Activated CD4-positive, alpha-beta T cell treated with anti-CD3 and anti-CD28 coated beads, Interleukin-2, amount 50 U/mL, for 4 hours (primary cell): ENCODE measurements at regions not wholly inside any gene's neighbourhood (a gene's known extent, or its start where the extent isn't known, plus 50 kb on each side); places are given as distances from the start of the nearest gene placed in this dataset.

Experiments used
- DNase-seq, 2 experiments: peaks; one replicate each; pipeline ENCODE4 v3.0.0-alpha.2; 2020

- DNase-seq = no peak
These were observed 326.1 kb downstream of the PRL start for GRCh38 chr6:21970569-21971300.

DNA sequence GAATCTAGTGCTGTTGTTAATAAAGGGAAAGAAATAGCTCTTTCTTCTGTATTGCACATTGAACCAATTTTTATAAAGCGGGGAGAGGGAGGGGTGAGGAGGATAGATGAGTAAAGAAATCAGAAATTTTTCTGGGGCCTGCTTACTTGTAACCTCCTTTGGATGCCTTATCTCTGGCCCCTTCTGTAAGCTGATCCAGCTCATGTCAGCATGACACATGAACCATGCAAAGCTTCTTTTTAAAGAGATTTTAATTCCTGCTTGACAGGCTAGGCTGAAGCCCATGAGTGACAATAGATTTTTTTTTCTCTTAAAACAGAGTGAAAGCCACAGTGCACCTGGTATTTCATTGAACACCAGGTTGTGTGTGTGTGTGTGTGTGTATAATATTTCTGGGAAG lies 325.3 kb downstream of the PRL start:
- DNase-seq = no peak

- DNase-seq = no peak
These were observed 324.3 kb downstream of the PRL start for GRCh38 chr6:21972516-21972915.

DNA sequence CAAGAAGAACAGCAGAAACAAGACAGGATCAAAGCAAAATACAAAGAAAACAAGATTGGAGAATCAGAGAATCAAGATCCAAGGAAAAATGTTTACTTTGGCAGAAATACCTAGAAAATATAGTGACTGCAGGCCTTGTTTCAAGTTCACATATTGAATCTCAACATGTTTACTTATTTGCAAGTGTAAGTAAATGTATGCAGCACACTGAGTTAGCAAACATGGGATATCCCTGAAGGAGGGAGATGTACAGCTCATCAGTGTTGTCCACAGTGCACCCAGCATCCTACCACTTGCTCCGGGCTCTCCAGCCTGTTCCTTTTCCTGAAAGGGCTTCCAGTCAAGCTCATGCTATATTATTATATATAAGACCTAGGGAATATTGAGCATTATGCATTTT lies 319.5 kb downstream of the PRL start:
- DNase-seq = no peak

DNA sequence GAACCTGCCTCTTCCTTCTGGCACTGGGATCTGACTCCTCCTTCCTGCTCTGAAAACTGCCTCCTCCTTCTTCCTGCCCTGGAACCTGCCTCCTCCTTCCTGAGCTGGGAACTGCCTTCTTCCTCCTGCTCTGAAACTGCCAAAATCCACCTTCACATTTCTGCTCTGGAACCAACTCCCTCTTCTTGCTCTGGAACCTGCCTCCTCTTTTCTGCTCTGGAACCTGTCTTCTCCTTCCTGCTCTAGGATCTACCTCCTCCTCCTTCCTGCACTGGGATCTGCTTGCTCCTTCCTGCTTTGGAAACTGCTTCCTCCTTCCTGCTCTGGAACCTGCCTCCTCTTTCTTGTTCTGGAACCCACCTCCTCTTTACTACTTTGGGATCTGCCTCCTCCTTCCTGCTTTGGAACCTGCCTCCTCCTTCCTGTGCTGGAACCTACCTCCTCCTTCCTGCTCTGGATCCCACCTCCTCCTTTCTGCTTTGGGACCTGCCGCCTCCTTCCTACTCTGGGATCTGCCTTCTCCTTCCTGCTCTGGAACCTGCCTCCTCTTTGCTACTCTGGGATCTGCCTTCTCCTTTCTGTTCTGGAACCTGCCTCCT lies 315.5 kb downstream of the PRL start:
- no peak for DNase-seq

- no peak for DNase-seq
These were observed 312.7 kb downstream of the PRL start for GRCh38 chr6:21984135-21984534.

GRCh38 chr6:21984561-21984960 lies 312.3 kb downstream of the PRL start:
- no peak for DNase-seq

GRCh38 chr6:21985904-21986303 lies 310.9 kb downstream of the PRL start:
- no peak for DNase-seq

- no peak for DNase-seq
These were observed 310.1 kb downstream of the PRL start for GRCh38 chr6:21986703-21987102.

- DNase-seq = no peak
These were observed 309.3 kb downstream of the PRL start for GRCh38 chr6:21987501-21987957.

GRCh38 chr6:21990577-21990976 lies 306.3 kb downstream of the PRL start:
- DNase-seq = no peak

GRCh38 chr6:21992178-21992967 lies 304.5 kb downstream of the PRL start:
- DNase-seq = no peak

DNA sequence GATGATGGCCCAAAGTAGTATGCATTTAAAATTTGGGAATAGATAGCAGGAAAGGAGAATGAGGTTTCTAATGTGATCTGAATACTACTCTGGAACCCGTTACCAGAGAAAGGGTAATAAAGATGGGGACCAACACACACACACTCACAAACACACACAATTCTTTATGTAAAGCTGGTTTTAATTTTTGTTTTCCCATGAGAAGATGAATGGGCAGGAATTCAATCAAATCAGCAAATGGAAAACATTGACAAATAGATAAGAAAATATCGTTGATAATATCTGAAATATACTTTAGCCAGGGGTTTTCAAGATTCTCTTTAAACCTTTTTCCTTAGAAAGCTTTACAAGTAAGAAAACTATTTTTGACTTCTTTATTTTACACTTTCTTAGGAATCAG lies 303.0 kb downstream of the PRL start:
- DNase-seq = no peak

GRCh38 chr6:21994821-21995220 lies 302.0 kb downstream of the PRL start:
- no peak for DNase-seq

- DNase-seq = no peak
These were observed 301.5 kb downstream of the PRL start for GRCh38 chr6:21995318-21995717.

- no peak for DNase-seq
These were observed 300.3 kb downstream of the PRL start for GRCh38 chr6:21996425-21997118.

DNA sequence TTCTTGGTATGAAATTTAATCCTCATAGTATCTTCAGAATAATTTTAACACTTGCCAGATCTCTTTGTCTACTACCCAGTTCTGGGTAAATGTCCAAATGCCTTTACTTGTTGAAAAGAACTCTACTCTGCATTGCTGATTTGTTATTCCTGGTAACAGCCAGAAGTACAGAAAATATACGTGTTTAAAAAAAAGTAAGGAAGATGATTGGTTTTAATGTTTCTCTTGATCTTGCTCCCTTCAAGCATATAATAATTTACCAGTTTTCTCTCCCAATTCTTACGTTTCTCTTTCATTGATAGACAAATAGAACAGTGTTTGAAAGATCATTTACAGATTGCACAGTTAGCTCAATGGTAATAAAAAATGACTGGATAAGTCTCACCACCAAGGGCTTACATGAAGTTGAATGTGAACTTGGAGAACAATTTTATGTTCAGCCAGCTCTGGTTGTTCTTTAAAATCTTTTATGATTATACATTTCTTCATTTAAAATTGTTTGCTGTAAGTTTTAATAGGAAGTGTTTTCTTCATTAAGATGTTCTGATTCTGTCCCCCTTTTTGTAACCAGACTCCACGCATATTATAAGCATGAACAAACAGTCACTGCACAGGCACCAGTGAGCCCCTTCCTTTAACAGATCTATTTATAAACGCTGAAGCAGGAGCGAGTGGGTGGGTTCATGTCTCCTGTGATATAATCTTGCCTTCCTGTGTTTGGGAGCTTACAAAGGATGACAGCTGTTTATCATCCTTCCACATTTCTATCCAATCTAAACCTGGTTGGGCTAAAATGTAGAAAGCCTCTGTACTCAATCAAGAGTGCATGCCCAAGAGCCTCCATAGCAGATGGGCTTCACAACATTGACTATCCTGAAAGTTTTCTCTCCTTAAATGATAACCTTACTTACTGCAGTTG lies 299.5 kb downstream of the PRL start:
- DNase-seq = no peak

DNA sequence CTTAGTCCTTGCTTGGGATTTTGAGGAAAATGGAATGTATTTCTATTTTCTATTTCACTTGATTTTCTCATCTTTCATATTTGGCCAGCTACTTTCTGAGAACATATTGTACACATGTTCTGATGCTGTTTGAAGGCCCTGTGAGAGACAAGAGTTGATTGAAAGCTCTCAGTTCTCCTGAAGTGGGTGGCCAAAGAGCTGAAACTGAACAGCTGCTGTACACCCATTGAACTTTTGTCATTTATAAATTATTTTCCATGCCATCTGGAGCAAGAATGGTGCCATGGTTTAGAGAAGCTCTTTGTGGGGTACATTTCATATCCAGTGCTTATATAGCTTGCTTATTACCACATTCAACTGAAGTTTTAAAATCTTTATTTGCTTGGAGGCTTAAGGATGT lies 298.3 kb downstream of the PRL start:
- no peak for DNase-seq

DNA sequence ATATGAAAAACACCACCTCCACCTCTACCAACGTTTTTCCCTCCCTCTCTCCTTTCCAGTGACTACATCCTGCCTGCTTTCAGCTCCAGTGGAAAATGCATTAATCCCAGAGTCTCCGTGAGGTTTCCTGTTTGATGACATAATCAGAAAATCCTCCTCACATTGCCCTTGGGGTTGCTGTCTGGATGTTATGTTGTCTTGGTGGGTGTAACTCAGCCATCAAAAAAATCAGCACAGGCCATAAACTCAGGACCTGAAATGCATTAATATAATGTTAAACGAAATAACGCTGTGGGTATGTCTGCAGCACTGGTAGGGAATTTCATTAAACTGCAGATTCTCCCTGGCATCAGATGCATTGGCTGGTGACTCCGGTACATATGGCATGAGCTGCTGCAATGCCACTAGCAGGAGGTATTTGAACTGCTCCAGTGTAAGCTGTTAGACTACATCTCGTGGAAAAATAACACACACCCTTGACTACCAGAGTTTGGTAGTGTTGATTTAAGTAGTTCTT lies 297.8 kb downstream of the PRL start:
- no peak for DNase-seq

- DNase-seq = no peak
These were observed 297.1 kb downstream of the PRL start for GRCh38 chr6:21999741-22000140.

GRCh38 chr6:22001396-22002027 lies 295.3 kb downstream of the PRL start:
- DNase-seq = no peak

GRCh38 chr6:22003287-22003686 lies 293.5 kb downstream of the PRL start:
- DNase-seq = no peak
